Activated T-cell treated with anti-CD3 and anti-CD28 coated beads, Interleukin-2, amount 50 U/mL, for 4 hours (primary cell): ENCODE measurements at regions not wholly inside any gene's neighbourhood (a gene's known extent, or its start where the extent isn't known, plus 50 kb on each side); places are given as distances from the start of the nearest gene placed in this dataset.

ENCODE experiments used
- ATAC-seq, 2 donors: fragments of 200-7000 bp; cut with Tn5 transposase; one replicate each; pipeline ENCODE4 v1.10.0; 2021
- DNase-seq: peaks from one replicate; pipeline ENCODE4 v3.0.0-alpha.2; 2020
- H3K27me3 Mint-ChIP-seq: one replicate; pipeline ENCODE4 v1.8.0; 2021; ENCODE audit warnings: low read depth, mixed read lengths
- H3K36me3 Mint-ChIP-seq: one replicate; pipeline ENCODE4 v1.8.0; 2022; ENCODE audit warnings: mixed read lengths; ENCODE audit not compliant: insufficient read depth
- H3K4me1 Mint-ChIP-seq: one replicate; pipeline ENCODE4 v1.8.0; 2021; ENCODE audit warnings: low read depth, mixed read lengths
- H3K4me3 Mint-ChIP-seq: one replicate; pipeline ENCODE4 v1.8.0; 2021; ENCODE audit warnings: mild to moderate bottlenecking, moderate library complexity, mixed read lengths
- H3K9me3 Mint-ChIP-seq: one replicate; pipeline ENCODE4 v1.8.0; 2021; ENCODE audit warnings: mixed read lengths

DNA sequence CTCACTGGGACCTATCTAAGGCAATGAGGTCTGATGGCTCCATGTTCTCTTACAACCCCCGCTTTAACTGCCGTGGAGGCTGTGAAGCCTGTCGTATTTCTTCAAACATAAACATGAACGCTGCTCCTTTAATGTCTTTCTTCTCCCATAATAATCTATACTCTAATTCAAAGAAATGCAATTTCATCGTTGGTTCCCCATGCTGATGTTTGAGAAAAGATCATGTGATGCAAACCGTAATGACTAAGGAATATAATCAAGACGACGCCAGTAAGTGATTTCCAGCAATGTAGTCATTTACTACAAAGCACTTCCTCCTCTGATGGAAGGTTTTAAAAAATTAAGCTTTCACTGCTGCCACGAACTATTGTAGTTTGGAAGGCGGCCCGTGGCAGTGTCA is 102.6 kb upstream of the NEBL start:
- DNase-seq (no peak), ATAC-seq (no peak)
- no peak overlapping the region for H3K4me3 Mint-ChIP-seq
- H3K27me3 Mint-ChIP-seq = no peaks in the 10 kb centered on the region
- no peaks in the 10 kb centered on the region for H3K9me3 Mint-ChIP-seq
- H3K4me1 Mint-ChIP-seq = no peaks in the 10 kb centered on the region
- no peaks in the 10 kb centered on the region for H3K36me3 Mint-ChIP-seq

DNA sequence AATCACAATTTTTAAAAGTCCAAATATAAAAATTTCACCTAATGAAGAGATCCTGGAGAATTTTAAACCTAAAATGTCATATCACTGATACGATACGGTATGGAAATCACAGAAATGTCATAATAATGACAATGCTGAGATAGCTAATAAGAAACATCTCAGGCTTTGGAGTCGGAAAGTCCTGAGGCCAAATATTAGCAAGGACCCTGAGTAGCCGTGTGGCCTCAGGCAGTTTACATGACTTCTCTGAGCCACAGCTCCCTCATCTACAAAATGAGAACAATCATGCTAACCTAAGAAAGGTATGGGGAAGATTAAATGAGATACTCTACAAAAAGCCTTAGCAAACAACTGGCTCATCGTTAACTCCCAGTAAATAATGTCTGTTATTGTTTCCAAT is 100.9 kb upstream of the NEBL start:
- ATAC-seq (no peak), DNase-seq (no peak)
- Mint-ChIP-seq H3K4me3 (no peak overlapping the region), H3K4me1 (no peaks in the 10 kb centered on the region), H3K27me3 (no peaks in the 10 kb centered on the region), H3K9me3 (no peaks in the 10 kb centered on the region), H3K36me3 (no peaks in the 10 kb centered on the region)

DNA sequence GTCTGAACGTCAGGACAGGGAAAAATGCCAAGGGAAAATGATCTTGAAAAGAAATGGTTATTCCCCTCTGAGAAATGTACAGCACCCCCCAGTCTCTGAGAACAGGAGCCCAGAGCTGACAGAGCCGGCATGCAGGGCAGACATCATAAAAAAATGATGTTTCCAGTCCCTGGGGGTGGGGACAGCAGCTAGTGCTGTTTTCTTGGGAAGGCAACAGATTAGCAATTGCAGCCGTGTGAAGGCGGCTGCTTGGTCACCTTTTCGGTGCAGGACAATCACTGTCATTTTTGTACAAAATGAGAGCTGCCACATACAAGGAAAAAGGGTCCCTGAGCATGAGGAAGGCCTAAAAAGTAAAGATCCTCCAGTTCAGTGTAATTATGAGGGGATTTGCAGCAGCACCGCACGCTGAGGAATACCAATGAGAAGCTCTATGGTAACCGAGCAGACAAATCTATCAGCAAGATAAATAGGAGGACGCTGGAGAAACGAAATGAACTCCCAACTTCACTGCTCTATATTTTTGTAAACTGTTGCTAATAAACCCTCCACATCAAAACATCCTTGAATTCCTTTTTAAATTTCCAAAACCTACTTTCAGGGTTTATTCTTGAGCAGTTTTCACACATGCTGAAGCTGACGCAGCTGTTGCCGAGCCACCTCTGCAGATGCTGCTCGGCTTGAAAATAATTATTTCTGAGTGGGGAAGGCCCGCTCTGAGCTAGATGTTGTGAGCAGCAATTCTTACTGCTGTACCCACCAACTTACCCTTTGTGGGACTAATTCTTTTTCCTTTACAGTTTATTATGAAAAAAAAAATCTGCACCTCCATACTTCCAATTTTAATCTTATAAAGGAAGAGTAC is 98.2 kb upstream of the NEBL start:
- H3K4me3 Mint-ChIP-seq = no peak overlapping the region
- H3K4me1 Mint-ChIP-seq = no peaks in the 10 kb centered on the region
- DNase-seq (no peak), ATAC-seq (no peak)
- H3K9me3 Mint-ChIP-seq = no peaks in the 10 kb centered on the region
- H3K36me3 Mint-ChIP-seq = no peaks in the 10 kb centered on the region
- no peaks in the 10 kb centered on the region for H3K27me3 Mint-ChIP-seq

DNA sequence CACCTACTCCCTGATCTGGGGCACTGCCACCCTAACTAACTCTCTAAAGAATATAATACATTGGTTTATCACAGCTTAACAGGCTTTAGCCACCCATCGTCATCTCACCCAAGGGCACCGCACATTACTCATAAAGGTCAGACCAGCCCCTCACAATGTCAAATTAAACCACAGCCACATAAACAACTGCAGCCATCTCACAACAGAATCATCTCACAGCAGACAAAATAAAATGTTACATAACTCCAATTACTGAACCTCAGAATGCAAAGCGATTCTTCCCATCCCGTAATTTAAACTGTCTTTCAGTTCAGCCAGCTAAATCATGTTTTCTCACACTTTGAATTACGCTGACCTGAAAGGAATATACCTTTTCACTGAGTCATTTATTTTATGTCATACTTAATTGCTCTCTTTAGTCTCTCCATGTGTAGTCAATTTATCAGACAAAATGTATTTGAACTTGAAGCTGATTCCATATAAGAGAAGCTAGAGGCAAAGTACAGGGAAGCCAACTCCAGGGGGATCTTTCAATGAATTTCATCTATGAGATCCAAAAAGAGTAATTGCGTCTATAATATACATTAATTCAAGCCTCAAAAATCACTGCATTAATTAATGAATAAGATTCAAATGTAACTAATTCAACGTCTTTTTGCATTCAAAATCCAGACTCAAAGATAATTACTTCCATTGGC is 96.9 kb upstream of the NEBL start:
- DNase-seq = no peak

DNA sequence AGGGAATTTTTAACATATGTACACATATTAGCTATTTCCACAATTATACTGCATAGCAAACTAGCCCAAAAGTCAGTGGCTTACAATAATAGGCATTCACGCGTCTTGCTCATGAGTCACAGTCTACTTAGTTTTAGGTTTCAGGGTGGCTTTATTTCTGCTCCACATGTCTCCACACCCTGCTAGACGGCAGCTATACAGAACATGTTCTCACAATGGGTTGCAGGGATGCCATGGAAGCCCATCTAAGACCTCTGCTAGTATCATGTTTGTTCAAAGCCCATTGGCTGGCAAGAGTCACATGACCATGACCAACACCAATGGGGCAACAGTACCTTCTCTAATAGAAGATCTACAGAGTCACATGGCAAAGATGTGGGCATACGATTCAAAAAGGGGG is 96.3 kb upstream of the NEBL start:
- no peak for DNase-seq
- no peaks in the 10 kb centered on the region for H3K4me1 Mint-ChIP-seq
- no peak overlapping the region for H3K4me3 Mint-ChIP-seq
- no peaks in the 10 kb centered on the region for H3K9me3 Mint-ChIP-seq
- no peaks in the 10 kb centered on the region for H3K27me3 Mint-ChIP-seq
- no peaks in the 10 kb centered on the region for H3K36me3 Mint-ChIP-seq
- ATAC-seq = no peak

More for the DNA sequence above, 96.9 kb upstream of the NEBL start:
- no peak for ATAC-seq
- no peaks in the 10 kb centered on the region for H3K9me3 Mint-ChIP-seq
- H3K4me3 Mint-ChIP-seq = no peak overlapping the region
- no peaks in the 10 kb centered on the region for H3K4me1 Mint-ChIP-seq
- no peaks in the 10 kb centered on the region for H3K36me3 Mint-ChIP-seq
- H3K27me3 Mint-ChIP-seq = no peaks in the 10 kb centered on the region

DNA sequence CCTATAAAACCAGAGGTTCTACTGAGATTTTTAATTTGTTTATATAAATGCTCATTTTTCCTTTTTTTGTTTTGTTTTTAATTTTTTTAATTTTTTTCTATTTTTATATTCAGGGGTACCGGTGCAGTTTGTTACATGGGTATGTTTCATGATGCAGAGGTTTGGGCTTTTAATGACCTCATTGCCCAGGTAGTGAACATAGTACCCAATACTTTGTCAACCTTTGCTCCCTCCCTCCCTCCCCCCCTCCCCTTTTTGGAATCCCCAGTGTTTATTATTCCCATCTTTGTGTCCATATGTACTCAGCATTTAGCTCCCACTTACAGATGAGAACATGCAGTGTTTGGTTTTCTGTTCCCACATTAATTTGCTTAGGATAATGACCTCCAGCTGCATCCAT is 94.4 kb upstream of the NEBL start:
- H3K9me3 Mint-ChIP-seq = no peaks in the 10 kb centered on the region
- no peaks in the 10 kb centered on the region for H3K27me3 Mint-ChIP-seq
- DNase-seq (no peak), ATAC-seq (no peak)
- H3K4me1 Mint-ChIP-seq = no peaks in the 10 kb centered on the region
- H3K36me3 Mint-ChIP-seq = no peaks in the 10 kb centered on the region
- no peak overlapping the region for H3K4me3 Mint-ChIP-seq

DNA sequence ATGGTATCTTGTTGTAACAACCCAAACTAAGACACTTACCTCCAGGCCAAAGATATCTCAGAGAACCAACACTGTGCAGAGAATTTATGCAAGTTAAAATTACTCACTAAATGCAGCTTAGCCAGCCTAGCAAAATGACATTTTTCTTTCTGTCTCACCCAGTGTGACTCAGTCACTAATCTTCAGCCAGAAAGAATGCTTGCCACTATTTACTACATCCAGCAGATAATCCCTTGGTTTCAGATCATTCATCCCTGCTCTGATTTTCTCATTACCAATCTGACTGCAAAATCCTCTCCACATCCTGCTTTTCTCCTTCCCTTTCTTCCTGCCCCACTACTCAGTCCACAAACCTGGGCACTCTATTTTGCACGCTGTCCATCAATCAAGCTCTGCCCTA is 93.5 kb upstream of the NEBL start:
- Mint-ChIP-seq H3K36me3 (no peaks in the 10 kb centered on the region), H3K4me3 (no peak overlapping the region), H3K9me3 (no peaks in the 10 kb centered on the region), H3K27me3 (no peaks in the 10 kb centered on the region), H3K4me1 (no peaks in the 10 kb centered on the region)
- DNase-seq (no peak), ATAC-seq (no peak)

DNA sequence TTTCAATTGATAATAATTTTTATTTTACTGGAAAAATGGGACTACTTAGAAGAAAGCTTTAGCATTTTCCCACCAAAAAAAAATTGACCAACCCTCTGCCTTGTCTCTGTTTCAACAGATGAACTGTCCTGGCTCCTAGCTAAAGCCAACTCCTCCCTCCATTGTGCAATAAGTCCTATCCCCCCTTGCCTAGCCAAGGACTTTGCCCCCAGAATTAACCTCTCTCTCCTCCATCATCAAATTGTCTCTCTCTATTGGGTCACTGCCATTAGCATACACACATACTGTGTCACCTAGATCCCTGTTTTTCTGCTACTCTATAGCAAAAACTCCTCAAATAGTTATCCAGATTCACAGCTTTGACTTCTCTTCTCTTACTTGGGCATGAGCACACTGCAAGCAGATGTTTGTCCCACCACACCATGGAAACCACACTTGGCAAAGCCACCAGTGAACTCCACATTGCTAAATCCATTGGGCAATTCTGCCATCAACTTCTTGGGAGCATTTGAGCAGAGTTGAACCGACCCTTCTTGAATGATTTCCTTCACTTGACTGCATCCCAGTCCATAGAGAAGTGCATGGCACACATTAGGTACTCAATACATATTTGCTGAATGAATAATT is 91.4 kb upstream of the NEBL start:
- Mint-ChIP-seq H3K4me3 (no peak overlapping the region), H3K4me1 (no peaks in the 10 kb centered on the region)
- no peak for ATAC-seq

DNA sequence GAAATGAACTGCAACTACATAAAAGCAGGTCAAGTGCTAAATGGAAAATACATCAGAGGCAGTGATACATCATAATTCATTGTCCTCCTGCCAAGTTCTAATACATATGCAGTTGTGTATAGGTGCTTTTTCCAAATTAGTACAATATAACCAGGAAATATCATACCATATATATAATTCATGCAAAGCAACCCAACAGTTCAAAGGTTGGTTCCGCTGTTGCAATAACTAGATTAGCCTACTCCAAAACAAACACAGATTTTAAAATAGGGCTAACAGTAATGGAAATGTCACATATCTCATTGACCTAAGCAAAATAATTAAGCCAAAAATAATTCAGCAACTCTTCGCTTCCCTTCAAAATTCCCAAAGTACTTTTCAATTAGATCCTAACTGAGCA is 88.9 kb upstream of the NEBL start:
- no peaks in the 10 kb centered on the region for H3K4me1 Mint-ChIP-seq
- H3K36me3 Mint-ChIP-seq = no peaks in the 10 kb centered on the region
- H3K27me3 Mint-ChIP-seq = no peaks in the 10 kb centered on the region
- no peaks in the 10 kb centered on the region for H3K9me3 Mint-ChIP-seq
- no peak for DNase-seq
- no peak for ATAC-seq
- no peak overlapping the region for H3K4me3 Mint-ChIP-seq

More for the DNA sequence above, 91.4 kb upstream of the NEBL start:
- no peaks in the 10 kb centered on the region for H3K9me3 Mint-ChIP-seq
- no peak for DNase-seq
- no peaks in the 10 kb centered on the region for H3K27me3 Mint-ChIP-seq
- no peaks in the 10 kb centered on the region for H3K36me3 Mint-ChIP-seq

DNA sequence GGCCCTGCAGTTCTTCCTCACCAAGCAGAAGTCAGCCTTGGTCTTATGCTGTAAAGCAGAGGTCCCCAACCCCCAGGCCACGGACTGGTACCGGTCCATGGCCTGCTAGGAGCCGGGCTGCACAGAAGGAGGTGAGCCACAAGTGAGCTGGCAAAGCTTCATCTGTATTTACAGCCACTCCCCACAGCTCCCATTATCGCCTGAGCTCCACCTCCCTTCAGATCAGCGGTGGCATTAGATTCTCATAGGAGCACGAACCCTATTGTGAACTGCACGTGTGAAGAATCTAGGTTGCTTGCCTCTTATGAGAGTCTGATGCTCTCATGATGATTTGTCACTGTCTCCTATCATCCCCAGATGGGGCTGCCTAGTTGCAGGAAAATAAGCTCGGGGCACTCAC is 87.6 kb upstream of the NEBL start:
- Mint-ChIP-seq H3K4me1 (no peaks in the 10 kb centered on the region), H3K4me3 (no peak overlapping the region), H3K36me3 (no peaks in the 10 kb centered on the region), H3K9me3 (no peaks in the 10 kb centered on the region), H3K27me3 (no peaks in the 10 kb centered on the region)
- ATAC-seq = no peak
- no peak for DNase-seq

DNA sequence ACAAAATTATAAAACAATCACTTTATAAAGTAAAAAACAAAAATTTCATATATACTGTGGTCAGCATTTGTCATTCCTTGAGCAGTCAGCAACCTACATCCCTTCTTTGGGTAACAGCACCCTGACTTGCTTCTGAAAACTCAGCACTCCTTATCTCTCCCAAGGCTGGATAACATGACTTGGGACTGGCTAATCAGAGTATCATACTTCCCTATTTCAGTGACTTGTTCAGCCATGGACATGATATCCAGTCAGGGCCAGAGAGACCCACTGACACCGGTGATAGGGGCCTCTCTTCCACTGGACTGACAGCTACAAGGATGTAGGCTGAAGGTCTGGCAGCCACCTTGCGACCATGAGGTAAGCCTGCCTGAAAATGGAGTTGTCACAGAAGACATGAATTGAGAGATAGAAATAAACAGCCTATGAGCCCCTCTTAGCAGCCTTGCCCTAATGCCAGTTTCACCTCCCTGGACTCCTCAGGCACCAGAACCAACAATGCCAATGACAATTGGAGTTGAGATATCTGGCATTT is 84.4 kb upstream of the NEBL start:
- no peak for DNase-seq
- no peaks in the 10 kb centered on the region for H3K9me3 Mint-ChIP-seq
- H3K36me3 Mint-ChIP-seq = no peaks in the 10 kb centered on the region
- H3K4me1 Mint-ChIP-seq = no peaks in the 10 kb centered on the region
- H3K27me3 Mint-ChIP-seq = no peaks in the 10 kb centered on the region
- no peak for ATAC-seq
- H3K4me3 Mint-ChIP-seq = no peak overlapping the region

DNA sequence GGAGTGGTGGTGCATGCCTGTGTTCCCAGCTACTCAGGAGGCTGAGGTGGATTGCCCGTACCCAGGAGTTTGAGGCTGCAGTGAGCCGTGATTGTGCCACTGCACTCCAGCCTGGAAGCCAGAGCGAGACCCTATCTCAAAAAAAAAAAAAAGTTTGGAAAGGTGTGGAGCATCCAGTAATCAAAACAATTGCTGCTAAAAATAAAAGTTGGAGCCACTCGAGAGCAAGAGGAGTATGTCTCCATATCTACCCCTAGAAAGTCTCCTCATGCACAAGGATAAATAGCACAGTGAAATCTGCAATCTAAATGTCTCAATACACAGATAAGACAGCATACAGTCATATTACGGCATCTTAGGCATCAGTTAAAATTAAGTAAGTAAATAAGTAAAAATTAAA is 81.5 kb upstream of the NEBL start:
- no peaks in the 10 kb centered on the region for H3K9me3 Mint-ChIP-seq
- H3K4me1 Mint-ChIP-seq = no peaks in the 10 kb centered on the region
- no peaks in the 10 kb centered on the region for H3K27me3 Mint-ChIP-seq
- H3K4me3 Mint-ChIP-seq = no peak overlapping the region
- no peaks in the 10 kb centered on the region for H3K36me3 Mint-ChIP-seq
- ATAC-seq (no peak), DNase-seq (no peak)

DNA sequence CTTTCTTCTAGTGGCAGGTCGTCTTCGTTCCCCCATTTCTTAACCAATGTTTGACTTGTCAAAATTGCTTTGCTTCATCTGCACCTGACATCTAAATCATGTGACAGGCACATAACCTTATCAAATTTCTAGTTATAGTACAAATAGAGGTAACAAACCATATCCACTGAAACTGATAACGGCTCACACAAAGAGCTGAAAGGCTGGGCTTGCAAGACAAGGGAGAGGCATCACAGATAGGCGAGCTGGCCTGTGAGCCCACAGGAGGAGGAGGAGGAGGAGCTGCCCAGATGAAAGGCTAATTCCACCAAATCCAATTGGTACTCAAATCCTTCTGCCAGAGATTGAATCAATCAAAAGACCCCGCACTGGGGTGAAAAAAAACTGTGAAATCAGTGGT is 80.2 kb upstream of the NEBL start:
- Mint-ChIP-seq H3K9me3 (no peaks in the 10 kb centered on the region), H3K36me3 (no peaks in the 10 kb centered on the region), H3K4me1 (no peaks in the 10 kb centered on the region), H3K27me3 (no peaks in the 10 kb centered on the region), H3K4me3 (no peak overlapping the region)
- DNase-seq = no peak
- no peak for ATAC-seq

DNA sequence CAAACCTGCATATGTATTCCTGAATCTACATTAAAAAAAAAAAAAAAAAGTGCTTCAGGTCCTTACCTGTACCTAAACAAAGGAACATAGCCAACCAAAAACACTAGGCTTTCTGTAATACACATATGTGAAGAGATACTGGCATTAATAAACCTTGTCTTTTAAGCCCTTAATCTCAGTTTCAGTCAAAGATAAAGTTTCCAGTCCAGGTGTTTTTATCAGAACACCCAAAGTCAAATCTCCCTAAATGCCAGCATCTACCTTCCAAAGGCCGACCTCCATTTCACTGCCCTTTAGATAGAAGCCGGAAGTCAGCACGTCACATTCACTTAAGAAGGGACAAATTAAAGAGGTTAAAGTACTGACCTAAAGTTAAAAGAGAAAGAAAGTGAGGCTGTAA is 79.8 kb upstream of the NEBL start:
- no peaks in the 10 kb centered on the region for H3K36me3 Mint-ChIP-seq
- DNase-seq = no peak
- no peaks in the 10 kb centered on the region for H3K9me3 Mint-ChIP-seq
- no peaks in the 10 kb centered on the region for H3K27me3 Mint-ChIP-seq
- no peak overlapping the region for H3K4me3 Mint-ChIP-seq
- no peak for ATAC-seq
- H3K4me1 Mint-ChIP-seq = no peaks in the 10 kb centered on the region

DNA sequence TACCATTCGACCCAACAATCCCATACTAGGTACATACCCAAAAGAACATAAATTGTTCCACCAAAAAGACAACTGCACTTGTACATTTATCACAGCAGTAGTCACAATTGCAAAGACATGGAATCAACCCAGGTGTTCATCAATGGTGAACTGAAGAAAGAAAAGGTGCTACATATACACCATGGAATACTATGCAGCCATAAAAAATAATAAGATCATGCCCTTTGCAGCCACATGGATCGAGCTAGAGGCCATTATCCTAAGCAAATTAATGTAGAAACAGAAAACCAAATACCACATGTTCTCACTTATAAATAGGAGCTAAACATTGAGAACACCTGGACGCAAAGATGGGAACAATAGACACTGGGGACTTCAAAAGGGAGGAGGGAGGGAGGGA is 79.3 kb upstream of the NEBL start:
- ATAC-seq = no peak
- Mint-ChIP-seq H3K9me3 (no peaks in the 10 kb centered on the region), H3K27me3 (no peaks in the 10 kb centered on the region), H3K4me3 (no peak overlapping the region), H3K4me1 (no peaks in the 10 kb centered on the region), H3K36me3 (no peaks in the 10 kb centered on the region)
- DNase-seq = no peak
